Ishikawa (cell line): ENCODE measurements at regions not wholly inside any gene's neighbourhood (a gene's known extent, or its start where the extent isn't known, plus 50 kb on each side); places are given as distances from the start of the nearest gene placed in this dataset.

Experiments used
- EP300 ChIP-seq: IDR thresholded peaks from 2 replicates; pipeline ENCODE4 v1.6.1; 2012; ENCODE audit warnings: borderline replicate concordance
- TAF1 ChIP-seq: IDR thresholded peaks from 2 replicates; pipeline ENCODE4 v1.6.1; 2012; ENCODE audit warnings: low read depth, mild to moderate bottlenecking
- TEAD4 ChIP-seq: IDR thresholded peaks from 2 replicates; pipeline ENCODE4 v1.6.1; 2012
- YY1 ChIP-seq: IDR thresholded peaks from 2 replicates; pipeline ENCODE4 v1.6.1; 2012; ENCODE audit warnings: low read depth

- TF ChIP-seq EP300: no peak
- TF ChIP-seq TAF1: no peak
- TF ChIP-seq TEAD4: no peak
- TF ChIP-seq YY1: no peak
Measured at GRCh38 chr1:60822252-60822651, 260.1 kb upstream of the NFIA start.
